GM06990 (cell line): ENCODE measurements at regions not wholly inside any gene's neighbourhood (a gene's known extent, or its start where the extent isn't known, plus 50 kb on each side); places are given as distances from the start of the nearest gene placed in this dataset.
"Not testable (repeated sequence)": the region's sequence is repeated elsewhere in the genome, so short reads cannot be mapped to it uniquely, and the experiment has no call there.

Experiments
- DNase-seq: peaks from one replicate; pipeline ENCODE4 v3.0.0-alpha.2; 2011; ENCODE audit not compliant: insufficient read length; ENCODE audit errors: extremely low read depth
- H3K27me3 ChIP-seq: replicated peaks from 2 replicates; pipeline ENCODE4 v1.6.0; 2011; ENCODE audit warnings: low read length; ENCODE audit not compliant: control insufficient read depth, insufficient read depth
- H3K36me3 ChIP-seq: 2 replicates; pipeline ENCODE4 v1.5.1; 2011; ENCODE audit warnings: low read length; ENCODE audit not compliant: control insufficient read depth, insufficient read depth
- H3K4me3 ChIP-seq: replicated peaks from 2 replicates; pipeline ENCODE4 v1.5.1; 2011; ENCODE audit warnings: low read depth, mild to moderate bottlenecking, control low read depth, low read length
- TF ChIP-seq, protein P1 (sequence below): IDR thresholded peaks from 2 replicates; pipeline ENCODE4 v1.5.1; 2011; ENCODE audit warnings: low read length, control low read depth, mild to moderate bottlenecking, inconsistent platforms; ENCODE audit not compliant: insufficient read depth, poor library complexity, severe bottlenecking

DNA sequence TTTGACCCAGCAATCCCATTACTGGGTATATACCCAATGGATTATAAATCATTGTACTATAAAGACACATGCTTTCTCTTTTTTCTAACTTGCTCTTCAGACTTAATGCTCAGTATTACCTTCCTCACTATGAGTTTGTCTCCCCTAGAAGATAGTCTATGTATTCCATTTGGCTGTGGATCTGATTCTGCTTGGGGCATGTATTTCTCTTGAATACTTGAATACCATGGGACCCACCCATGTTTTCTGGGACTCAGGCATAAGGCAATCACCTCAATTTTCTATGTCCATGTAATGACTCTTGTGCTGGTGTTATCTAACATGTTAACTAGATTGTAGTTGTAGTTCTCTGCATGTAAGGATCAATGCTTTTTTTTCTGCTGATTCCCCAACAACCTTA is 70.4 kb upstream of the PPM1H start:
- Histone ChIP-seq H3K4me3 (no peak overlapping the region), H3K27me3 (no peaks in the 10 kb centered on the region), H3K36me3 (no peaks in the 10 kb centered on the region)
- DNase-seq = no peak
- TF ChIP-seq, protein P1, sequence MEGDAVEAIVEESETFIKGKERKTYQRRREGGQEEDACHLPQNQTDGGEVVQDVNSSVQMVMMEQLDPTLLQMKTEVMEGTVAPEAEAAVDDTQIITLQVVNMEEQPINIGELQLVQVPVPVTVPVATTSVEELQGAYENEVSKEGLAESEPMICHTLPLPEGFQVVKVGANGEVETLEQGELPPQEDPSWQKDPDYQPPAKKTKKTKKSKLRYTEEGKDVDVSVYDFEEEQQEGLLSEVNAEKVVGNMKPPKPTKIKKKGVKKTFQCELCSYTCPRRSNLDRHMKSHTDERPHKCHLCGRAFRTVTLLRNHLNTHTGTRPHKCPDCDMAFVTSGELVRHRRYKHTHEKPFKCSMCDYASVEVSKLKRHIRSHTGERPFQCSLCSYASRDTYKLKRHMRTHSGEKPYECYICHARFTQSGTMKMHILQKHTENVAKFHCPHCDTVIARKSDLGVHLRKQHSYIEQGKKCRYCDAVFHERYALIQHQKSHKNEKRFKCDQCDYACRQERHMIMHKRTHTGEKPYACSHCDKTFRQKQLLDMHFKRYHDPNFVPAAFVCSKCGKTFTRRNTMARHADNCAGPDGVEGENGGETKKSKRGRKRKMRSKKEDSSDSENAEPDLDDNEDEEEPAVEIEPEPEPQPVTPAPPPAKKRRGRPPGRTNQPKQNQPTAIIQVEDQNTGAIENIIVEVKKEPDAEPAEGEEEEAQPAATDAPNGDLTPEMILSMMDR = no peak

DNA sequence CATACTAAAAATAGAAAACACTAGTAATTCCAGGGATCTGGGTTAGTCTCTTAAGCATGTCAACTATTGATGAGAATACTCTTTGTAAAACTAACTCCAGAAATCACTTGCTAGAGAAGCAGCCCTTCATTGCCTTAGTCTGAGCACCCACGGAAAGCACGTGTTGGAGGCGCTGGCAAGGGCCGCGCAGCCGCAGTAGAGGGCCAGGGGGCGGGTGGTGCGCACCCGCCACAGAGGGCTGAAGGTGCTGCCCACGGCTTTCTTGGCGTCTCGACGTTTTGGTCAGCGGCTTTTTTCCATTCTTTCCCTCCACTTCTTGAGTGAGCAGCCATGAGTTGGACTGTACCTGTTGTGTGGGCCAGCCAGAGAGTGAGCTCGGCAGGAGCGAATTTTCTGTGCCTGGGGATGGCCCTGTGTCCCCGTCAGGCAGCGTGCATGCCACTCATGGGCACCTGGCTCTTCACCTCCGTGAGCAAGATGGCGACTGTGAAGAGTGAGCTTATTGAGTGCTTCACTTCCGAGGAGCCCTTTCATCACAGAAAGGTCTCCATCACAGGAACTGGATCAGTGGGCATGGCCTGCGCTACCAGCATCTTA is 68.4 kb upstream of the PPM1H start:
- no peak for DNase-seq
- Histone ChIP-seq H3K36me3 (no peaks in the 10 kb centered on the region), H3K27me3 (no peaks in the 10 kb centered on the region), H3K4me3 (no peak overlapping the region)
- TF ChIP-seq, protein P1 = no peak

DNA sequence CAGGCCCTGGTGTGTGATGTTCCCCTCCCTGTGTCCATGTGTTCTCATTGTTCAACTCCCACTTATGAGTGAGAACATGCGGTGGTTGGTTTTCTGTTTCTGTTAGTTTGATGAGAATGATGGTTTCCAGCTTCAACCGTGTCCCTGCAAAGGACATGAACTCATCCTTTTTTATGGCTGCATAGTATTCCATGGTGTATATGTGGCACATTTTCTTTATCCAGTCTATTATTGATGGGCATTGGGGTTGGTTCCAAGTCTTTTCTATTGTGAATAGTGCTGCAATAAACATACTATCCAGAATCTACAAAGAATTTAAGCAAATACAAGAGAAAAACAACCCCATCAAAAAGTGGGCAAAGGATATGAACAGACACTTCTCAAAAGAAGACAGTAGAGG is 67.1 kb upstream of the PPM1H start:
- not testable (repeated sequence) for H3K4me3 ChIP-seq, H3K36me3 ChIP-seq, DNase-seq, H3K27me3 ChIP-seq

DNA sequence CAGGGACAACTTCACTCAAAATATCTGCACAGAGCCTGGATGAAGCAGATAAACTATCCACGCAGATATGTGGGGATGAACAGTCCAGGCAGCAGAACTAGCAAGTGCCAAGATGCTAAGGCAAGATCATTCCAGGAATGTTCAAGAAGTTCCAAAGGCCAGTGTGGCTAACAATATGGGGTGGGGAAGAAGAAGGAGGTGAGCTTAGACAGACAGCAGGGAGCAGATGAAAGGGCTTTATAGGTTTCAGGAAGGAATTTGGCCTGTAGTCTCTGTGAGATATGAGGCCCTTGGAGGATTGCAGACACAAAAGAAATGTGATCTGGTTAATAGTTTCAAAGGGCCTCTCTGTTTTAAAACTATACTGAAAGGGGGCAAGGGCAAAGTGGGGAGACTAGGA is 63.5 kb upstream of the PPM1H start:
- H3K36me3 ChIP-seq = no peaks in the 10 kb centered on the region
- no peak for DNase-seq
- TF ChIP-seq, protein P1 = no peak
- H3K27me3 ChIP-seq = no peaks in the 10 kb centered on the region; the same call in 1 of the 2 replicates
- no peak overlapping the region for H3K4me3 ChIP-seq

DNA sequence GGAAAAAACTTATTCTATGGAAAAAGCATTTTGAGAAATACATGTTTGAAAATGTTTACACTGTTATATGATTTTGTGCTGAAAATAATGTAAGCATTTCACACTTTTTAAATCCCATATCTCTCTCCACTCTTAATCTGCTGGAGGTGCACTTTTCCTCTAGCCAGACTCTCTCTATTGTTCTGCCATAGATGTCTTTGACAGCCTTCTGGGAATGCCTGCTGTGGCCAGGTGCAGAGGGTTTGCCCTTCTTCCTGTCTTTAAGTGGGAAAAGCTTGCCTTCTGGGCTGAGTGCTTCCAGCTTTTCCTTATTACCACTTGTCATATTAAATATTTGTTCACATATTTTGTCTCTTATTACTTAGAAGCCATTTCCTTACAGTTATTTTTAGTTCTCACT is 60.1 kb upstream of the PPM1H start:
- Histone ChIP-seq H3K27me3 (no peaks in the 10 kb centered on the region; the same call in 1 of the 2 replicates), H3K4me3 (no peak overlapping the region), H3K36me3 (no peaks in the 10 kb centered on the region)
- no peak for DNase-seq
- TF ChIP-seq, protein P1 = no peak

DNA sequence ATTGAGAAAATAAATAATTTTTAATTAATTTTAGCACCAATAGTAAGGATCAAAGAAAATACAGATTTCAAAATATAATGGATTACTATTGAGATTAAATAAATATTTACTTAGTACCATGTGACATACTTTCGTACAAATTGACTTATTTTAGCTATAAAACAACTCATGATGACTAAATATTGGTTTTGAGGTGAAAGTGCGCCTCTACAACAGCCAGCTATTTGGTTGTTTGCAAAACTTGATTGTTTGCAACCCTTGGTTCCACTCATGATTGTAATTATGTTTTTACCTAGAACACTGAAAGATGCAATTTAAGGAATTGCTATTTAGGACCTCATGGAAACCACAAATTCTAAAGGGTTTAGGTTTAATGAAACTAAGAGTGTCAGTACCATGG is 51.9 kb upstream of the PPM1H start:
- H3K4me3 ChIP-seq = no peak overlapping the region
- TF ChIP-seq, protein P1 = no peak
- DNase-seq = no peak
- no peaks in the 10 kb centered on the region for H3K36me3 ChIP-seq
- no peaks in the 10 kb centered on the region for H3K27me3 ChIP-seq
